ENCODE measurements at regions not wholly inside any gene's neighbourhood (a gene's known extent, or its start where the extent isn't known, plus 50 kb on each side); places are given as distances from the start of the nearest gene placed in this dataset.

GRCh38 chr14:25239170-25239569, 189.2 kb upstream of the STXBP6 start:
- no peak overlapping the region for H3K27ac ChIP-seq (ENCODE audit: low read depth in 2 of 2, low read length in 1 of 2)
- H3K4me2 ChIP-seq, result no peak overlapping the region
- H3K9ac ChIP-seq, result no peak overlapping the region
- no peaks in the 10 kb centered on the region for H3K9me2 ChIP-seq
- H3K9me3 ChIP-seq, result no peaks in the 10 kb centered on the region
- H3K36me3 ChIP-seq (replicated peaks in 1 of 2; ENCODE audit: control insufficient read depth in 1 of 2, insufficient read depth in 2 of 2, low read length in 1 of 2), result no peaks in the 10 kb centered on the region
- H3F3A ChIP-seq (replicated peaks; ENCODE audit: insufficient read depth), result no peaks in the 10 kb centered on the region
- ChIA-PET POLR2A (no interaction called here), CTCF (no interaction called here)
- DNase-seq, result no peak
- H2AFZ ChIP-seq (ENCODE audit: low read depth), result no peak overlapping the region
- no peaks in the 10 kb centered on the region for H4K20me1 ChIP-seq (ENCODE audit: insufficient read depth)
- WGBS (ENCODE audit: low lambda C conversion rate), result 0% methylated on average over 1 of the region's 1 CpG
- no peaks in the 10 kb centered on the region for H3K79me2 ChIP-seq (ENCODE audit: insufficient read depth)
- no peak overlapping the region for H3K4me3 ChIP-seq (ENCODE audit: low read depth in 2 of 2, low read length in 1 of 2)
- H3K4me1 ChIP-seq (ENCODE audit: control insufficient read depth in 1 of 2, insufficient read depth in 2 of 2, low read depth in 1 of 2, low read length in 1 of 2), result no peaks in the 10 kb centered on the region
- peaks cover 11% of the 10 kb centered on the region; the same call in 1 of the 2 replicates for H3K27me3 ChIP-seq (ENCODE audit: insufficient read depth)
- TF ChIP-seq TAF1 (IDR thresholded peaks at IDR 0.05; ENCODE audit: borderline replicate concordance, low read depth, low read length) (no peak), EZH2phosphoT487 (IDR thresholded peaks at IDR 0.05; ENCODE audit: borderline replicate concordance, low read depth) (no peak), MXI1 (IDR thresholded peaks at IDR 0.05; ENCODE audit: low read depth, low read length) (no peak), MEF2A (IDR thresholded peaks at IDR 0.05; ENCODE audit: borderline replicate concordance, low read depth) (no peak), USF2 (IDR thresholded peaks at IDR 0.05; ENCODE audit: borderline replicate concordance, low read depth, low read length) (no peak), PBX3 (IDR thresholded peaks at IDR 0.05) (no peak), SMC3 (IDR thresholded peaks at IDR 0.05; ENCODE audit: low read depth, low read length) (no peak), NFIC (IDR thresholded peaks at IDR 0.05; ENCODE audit: borderline replicate concordance) (no peak), CTCF (IDR thresholded peaks at IDR 0.05) (no peak), GATA2 (CRISPR knock-in tag; IDR thresholded peaks at IDR 0.05) (no peak), USF1 (IDR thresholded peaks at IDR 0.05; ENCODE audit: borderline replicate concordance, low read depth) (no peak), IRF3 (IDR thresholded peaks at IDR 0.05; ENCODE audit: low read depth, low read length) (no peak), JUND (IDR thresholded peaks at IDR 0.05) (no peak), GABPA (IDR thresholded peaks at IDR 0.05; ENCODE audit: low read depth) (no peak), ZBTB33 (IDR thresholded peaks at IDR 0.05; ENCODE audit: borderline replicate concordance, low read depth) (no peak), EP300 (IDR thresholded peaks at IDR 0.05; ENCODE audit: borderline replicate concordance in 1 of 2, low read depth in 1 of 2, low read length in 1 of 2) (no peak), RAD21 (IDR thresholded peaks at IDR 0.05; ENCODE audit: low read length) (no peak)

Measured in SK-N-SH (cell line).